GM18867 (cell line): ENCODE measurements at regions not wholly inside any gene's neighbourhood (a gene's known extent, or its start where the extent isn't known, plus 50 kb on each side); places are given as distances from the start of the nearest gene placed in this dataset.
"Not testable (repeated sequence)": the region's sequence is repeated elsewhere in the genome, so short reads cannot be mapped to it uniquely, and the experiment has no call there.

Experiments used
- ATAC-seq: cut with Tn5 transposase; IDR thresholded peaks from one replicate; pipeline ENCODE4 v1.9.1; 2021; ENCODE audit warnings: mild to moderate bottlenecking, moderate library complexity; ENCODE audit not compliant: unreplicated experiment

GRCh38 chr3:69648126-69648525 lies 91.1 kb upstream of the MITF start:
- ATAC-seq: no peak

GRCh38 chr3:69647511-69648110 lies 91.7 kb upstream of the MITF start:
- no peak for ATAC-seq

GRCh38 chr3:69647081-69647480 lies 92.2 kb upstream of the MITF start:
- ATAC-seq: no peak

- ATAC-seq: no peak
Observed at GRCh38 chr3:69646287-69647067, 92.8 kb upstream of the MITF start.

GRCh38 chr3:69642606-69643005 lies 96.7 kb upstream of the MITF start:
- no peak for ATAC-seq

- no peak for ATAC-seq
Observed at GRCh38 chr3:69639851-69640250, 99.4 kb upstream of the MITF start.

- no peak for ATAC-seq
Observed at GRCh38 chr3:69628951-69629350, 110.3 kb upstream of the MITF start.

- ATAC-seq: no peak
Observed at GRCh38 chr3:69613286-69613685, 126.0 kb upstream of the MITF start.

GRCh38 chr3:69612791-69613190 lies 126.5 kb upstream of the MITF start:
- no peak for ATAC-seq

- not testable (repeated sequence) for ATAC-seq
Observed at GRCh38 chr3:69609566-69609965, 129.7 kb upstream of the MITF start.

GRCh38 chr3:69607466-69608305 lies 131.6 kb upstream of the MITF start:
- ATAC-seq: no peak

GRCh38 chr3:69605867-69606266 lies 133.4 kb upstream of the MITF start:
- no peak for ATAC-seq

- no peak for ATAC-seq
Observed at GRCh38 chr3:69604735-69605450, 134.4 kb upstream of the MITF start.

- ATAC-seq: no peak
Observed at GRCh38 chr3:69602112-69602511, 137.2 kb upstream of the MITF start.

GRCh38 chr3:69594286-69594685 lies 145.0 kb upstream of the MITF start:
- ATAC-seq: no peak

GRCh38 chr3:69591164-69591736 lies 148.0 kb upstream of the MITF start:
- no peak for ATAC-seq

GRCh38 chr3:69590111-69590510 lies 149.2 kb upstream of the MITF start:
- ATAC-seq: no peak

GRCh38 chr3:69588170-69588569 lies 151.1 kb upstream of the MITF start:
- ATAC-seq: no peak

GRCh38 chr3:69585472-69585871 lies 153.8 kb upstream of the MITF start:
- no peak for ATAC-seq

GRCh38 chr3:69582044-69582443 lies 157.2 kb upstream of the MITF start:
- ATAC-seq: no peak
